HG03139 (cell line): ENCODE measurements at regions not wholly inside any gene's neighbourhood (a gene's known extent, or its start where the extent isn't known, plus 50 kb on each side); places are given as distances from the start of the nearest gene placed in this dataset.
"Not testable (repeated sequence)": the region's sequence is repeated elsewhere in the genome, so short reads cannot be mapped to it uniquely, and the experiment has no call there.

Source experiments
- ATAC-seq: cut with Tn5 transposase; IDR thresholded peaks from one replicate; pipeline ENCODE4 v1.9.1; 2021; ENCODE audit not compliant: unreplicated experiment

- not testable (repeated sequence) for ATAC-seq
These were observed 132.4 kb upstream of the ALDH3B2 start for GRCh38 chr11:67806728-67807235.

- ATAC-seq: not testable (repeated sequence)
These were observed 131.8 kb upstream of the ALDH3B2 start for GRCh38 chr11:67806183-67806582.

DNA sequence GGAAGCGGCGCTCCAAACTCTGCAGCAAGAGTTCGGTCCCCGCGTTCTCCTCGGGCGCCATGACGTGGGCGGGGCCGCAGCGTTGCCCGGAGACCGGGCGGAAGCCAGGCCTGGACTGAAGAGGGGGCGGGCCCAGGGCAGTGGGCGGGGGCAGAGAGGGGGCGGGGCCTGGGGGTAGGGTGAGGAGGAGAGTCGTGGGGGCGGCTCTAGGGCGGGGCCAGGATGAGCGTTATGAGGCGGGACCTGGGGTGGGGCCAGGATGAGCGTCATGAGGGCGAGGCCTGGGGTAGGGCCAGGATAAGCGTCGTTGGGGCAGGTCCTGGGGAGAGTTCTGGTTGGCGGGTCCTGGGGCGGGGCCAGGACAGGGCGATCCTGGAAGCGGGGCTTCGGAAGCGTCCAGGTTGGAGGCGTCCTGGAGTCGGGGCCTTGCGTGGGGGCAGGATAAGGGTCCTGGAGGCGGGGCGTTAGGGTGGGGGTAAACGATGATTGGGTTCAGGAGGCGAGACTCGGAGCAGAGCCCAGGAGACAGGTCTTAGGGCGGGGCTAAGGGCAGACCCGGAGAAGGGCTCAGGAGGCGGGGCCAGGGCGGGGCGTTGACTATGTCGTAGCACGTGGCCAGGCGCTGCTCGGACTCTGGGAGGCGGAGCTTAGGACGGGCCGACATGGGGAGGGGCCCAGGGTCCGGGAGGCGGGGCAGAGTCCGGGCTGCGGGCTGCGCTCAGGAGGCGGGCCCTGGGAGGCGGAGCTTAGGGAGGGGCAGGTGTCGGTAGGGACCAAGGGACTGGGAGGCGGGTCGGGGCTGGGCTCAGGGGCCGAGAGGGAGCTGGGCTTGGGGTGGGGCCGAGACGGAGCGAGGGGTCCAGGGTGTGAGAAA is 131.1 kb upstream of the ALDH3B2 start:
- ATAC-seq: peak; percentile 89

DNA sequence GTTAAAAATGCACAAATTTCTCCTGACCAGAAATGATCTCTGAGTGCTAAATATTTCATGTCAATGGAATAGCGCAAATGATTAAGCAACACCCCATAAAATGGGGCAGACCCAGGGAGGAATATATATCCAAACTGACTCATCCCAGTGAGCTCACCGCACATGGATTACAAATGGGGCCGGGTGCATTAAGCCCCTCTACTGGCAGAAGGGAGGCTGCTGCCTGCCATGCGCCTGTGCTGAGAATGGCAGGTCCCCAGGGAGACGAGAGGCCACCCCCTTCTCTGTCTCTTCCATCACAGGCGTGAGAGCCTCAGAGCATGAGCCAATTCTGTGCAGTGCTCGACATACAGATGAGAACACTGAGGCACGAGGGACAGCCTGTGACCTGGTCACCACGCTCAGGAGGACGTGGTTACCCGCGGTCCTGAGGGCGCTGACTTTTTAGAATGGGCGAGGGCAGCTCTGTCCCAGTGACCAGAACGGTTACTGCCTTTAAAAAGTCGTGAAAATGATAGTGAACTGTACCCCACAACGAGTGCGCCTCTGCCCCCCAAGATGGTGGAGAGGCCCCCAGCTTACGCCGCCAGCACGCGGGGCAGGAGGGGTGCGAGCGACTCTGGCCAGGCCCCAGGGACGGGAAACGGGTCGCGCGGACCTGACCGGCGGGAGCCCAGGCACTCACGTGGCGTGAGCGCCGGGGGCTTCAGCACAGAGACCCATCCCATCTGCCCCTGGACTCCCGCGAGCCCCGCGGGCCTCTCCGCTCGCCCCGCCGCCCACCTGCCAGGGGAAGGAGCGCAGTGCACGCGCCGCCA is 130.2 kb upstream of the ALDH3B2 start:
- ATAC-seq: not testable (repeated sequence)

DNA sequence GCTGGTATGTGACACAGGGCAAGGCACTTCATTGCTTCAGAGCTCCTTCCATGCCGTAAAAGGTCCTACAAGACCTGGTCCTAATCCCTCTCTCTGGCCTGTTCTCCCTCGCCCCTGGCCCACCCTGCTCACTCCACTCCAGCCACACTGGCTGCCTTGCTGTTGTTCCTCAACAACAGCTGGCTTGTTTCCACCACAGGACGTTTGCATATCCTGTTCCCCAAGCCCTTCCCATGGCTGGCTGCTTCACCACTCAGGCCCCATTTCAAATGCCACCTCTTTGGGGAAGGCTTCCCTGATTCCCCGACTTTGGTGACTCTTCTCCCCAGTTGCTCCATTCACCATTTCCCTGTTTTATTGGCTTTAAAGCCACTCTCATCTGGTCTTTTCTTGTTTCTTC is 129.1 kb upstream of the ALDH3B2 start:
- ATAC-seq: not testable (repeated sequence)

DNA sequence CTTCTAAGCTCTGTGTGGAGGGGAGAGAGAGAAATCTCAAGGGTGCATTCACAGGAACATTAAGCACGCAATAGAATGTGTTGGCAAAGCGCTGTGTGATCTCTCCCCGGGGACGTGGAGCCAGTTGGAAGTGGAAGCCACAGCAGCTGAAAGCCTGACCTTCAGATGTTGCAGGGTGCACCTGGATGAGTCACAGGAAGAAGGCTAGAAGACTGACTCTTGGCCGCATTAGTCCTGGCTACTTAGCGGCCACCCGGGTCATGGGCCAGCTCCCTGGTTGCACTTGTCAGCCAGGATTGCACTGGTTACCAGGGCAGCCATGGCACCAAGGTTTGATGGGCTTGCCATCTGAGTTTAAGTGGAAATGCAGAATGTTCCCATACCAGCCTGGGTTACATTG is 128.6 kb upstream of the ALDH3B2 start:
- ATAC-seq: not testable (repeated sequence)

- not testable (repeated sequence) for ATAC-seq
These were observed 128.2 kb upstream of the ALDH3B2 start for GRCh38 chr11:67802623-67803022.

DNA sequence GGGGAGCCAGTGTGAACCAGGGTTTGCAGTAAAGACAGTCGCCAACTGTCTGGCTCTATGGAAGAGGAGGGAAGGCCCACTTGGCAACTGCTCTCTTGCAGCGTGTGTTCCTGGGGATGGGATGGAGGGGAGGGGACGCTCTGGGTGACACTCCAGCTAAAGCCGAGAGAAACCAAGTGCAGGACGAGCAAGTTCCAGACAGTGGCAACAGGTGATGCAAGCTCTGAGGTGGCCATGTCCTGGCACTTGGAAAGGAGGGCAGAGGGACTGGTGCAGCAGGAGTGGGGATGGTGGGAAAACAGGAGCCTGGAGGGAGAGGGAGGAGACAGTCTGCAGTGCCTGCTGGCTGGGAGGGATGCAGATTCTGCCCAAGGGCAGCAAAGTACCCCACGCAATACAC is 127.0 kb upstream of the ALDH3B2 start:
- ATAC-seq: not testable (repeated sequence)

DNA sequence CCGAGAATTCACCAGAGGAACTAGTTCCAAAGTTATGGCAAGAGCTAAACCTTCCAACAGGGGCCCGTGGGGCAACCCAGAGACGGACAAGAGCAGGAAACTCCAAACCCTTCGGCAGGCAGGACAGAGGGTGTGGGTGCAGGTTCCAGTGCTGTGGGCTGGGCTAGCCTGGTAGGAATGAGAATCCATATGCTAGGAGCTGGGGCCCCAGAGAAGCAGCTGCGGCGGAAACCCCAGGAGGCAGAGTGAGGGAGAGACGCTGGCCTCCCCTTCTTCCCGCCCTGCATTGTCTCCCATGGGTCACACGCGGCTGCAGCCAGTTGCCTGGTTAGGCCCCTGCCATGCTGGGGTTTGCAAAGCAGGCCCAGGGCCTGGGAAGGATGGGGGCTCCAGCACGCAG is 126.2 kb upstream of the ALDH3B2 start:
- ATAC-seq: not testable (repeated sequence)

GRCh38 chr11:67799808-67800207 is 125.4 kb upstream of the ALDH3B2 start:
- not testable (repeated sequence) for ATAC-seq

GRCh38 chr11:67797726-67798521 is 123.5 kb upstream of the ALDH3B2 start:
- ATAC-seq: not testable (repeated sequence)

DNA sequence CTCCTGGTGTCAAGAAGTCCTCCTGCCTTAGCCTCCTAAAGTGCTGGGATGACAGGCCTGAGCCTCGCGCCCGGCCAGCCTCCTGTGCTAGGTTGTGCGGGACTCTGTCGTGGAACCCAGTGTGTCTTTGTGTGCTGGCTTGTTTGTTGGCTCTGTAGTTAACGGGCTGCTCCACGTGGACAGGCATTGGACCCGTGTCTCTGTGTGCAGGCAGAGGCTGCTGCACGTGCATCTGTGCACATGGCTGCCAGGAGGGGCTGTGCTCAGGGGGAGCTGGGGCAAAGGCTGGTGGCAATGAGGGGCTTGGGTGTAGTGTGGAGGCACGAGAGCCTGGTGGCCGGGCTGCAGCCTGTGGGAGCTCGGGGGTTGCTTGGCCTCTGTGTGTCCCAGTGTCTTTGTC is 121.3 kb upstream of the ALDH3B2 start:
- ATAC-seq: no peak

DNA sequence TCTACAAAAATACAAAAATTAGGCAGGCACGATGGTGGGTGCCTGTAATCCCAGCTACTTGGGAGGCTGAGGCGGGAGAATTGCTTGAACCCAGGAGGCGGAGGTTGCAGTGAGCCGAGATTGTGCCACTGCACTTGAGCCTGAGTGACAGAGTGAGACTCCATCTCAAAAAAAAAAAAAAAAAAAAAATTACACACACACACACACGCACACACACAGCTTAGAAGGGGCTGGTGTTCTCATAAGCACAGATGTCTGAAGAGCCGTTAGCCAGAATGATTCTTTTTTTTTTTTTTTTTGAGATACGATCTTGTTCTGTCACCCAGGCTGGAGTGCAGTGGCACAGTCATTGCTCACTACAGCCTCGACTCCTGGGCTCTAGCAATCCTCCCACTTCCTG is 119.3 kb upstream of the ALDH3B2 start:
- not testable (repeated sequence) for ATAC-seq

DNA sequence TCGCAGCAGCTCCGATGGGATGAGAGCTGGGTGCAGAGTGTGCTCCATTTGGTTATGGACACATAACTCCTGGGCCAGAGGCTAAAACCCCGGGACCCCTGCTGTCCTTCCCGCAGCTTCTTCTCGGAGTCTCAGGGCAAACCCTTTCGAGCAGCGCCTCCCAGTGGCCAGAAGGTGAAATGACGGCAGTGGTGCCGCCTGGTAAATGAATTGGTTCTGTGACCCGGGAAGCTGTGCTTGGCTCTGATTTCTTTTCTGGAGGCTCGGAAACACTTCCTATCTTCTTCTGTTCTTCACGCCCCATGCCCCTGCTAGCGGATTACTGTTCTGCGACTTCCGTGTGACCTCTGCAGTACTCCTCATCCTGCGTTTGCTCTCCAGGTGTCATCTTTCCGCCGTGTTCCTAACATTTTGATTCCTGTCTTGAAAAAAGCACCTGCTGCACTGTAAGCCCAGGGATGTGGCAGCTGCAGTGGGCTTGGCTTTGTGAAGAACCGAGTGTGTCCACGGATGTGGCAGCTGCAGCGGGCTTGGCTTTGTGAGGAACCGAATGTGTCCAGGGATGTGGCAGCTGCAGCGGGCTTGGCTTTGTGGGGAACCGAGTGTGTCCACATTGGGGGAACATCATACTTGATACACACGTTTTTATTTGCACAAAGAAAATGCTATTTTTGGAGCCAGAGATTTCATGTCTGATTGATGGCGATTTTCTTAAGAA is 118.0 kb upstream of the ALDH3B2 start:
- not testable (repeated sequence) for ATAC-seq

- ATAC-seq: not testable (repeated sequence)
These were observed 117.3 kb upstream of the ALDH3B2 start for GRCh38 chr11:67791598-67792170.

DNA sequence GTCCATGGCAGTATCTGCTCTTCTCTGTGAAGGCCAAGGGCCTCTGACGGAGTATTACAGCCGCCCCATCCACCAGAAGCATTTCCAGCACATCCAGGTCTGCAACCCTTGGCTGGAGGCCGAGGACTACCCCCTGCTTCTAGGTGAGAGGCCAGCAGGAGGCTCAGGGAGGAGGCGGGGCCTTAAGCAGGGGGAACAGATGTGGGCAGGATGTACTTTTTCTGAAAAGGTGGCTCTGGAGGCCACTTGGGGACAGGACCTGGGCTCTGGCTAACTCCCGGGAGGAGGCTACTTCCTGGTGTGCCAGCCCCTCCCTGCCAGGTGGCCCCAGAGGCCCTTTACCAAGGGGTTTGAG is 113.9 kb upstream of the ALDH3B2 start:
- ATAC-seq: not testable (repeated sequence)

- ATAC-seq: not testable (repeated sequence)
These were observed 113.4 kb upstream of the ALDH3B2 start for GRCh38 chr11:67787681-67788340.

DNA sequence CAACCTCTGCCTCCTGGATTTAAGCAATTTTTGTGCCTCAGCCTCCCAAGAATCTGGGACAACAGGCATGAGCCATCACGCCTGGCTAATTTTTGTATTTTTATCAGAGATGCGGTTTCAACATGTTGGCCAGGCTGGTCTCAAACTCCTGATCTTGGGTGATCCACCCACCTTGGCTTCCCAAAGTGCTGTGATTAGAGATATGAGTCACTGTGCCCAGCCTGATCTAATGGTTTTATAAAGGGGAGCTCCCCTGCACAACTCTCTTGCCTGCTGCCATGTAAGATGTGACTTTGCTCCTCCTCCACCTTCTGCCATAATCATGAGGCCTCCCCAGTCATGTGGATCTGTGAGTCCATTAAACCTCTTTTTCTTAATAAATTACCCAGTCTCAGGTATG is 107.5 kb upstream of the ALDH3B2 start:
- ATAC-seq: not testable (repeated sequence)

DNA sequence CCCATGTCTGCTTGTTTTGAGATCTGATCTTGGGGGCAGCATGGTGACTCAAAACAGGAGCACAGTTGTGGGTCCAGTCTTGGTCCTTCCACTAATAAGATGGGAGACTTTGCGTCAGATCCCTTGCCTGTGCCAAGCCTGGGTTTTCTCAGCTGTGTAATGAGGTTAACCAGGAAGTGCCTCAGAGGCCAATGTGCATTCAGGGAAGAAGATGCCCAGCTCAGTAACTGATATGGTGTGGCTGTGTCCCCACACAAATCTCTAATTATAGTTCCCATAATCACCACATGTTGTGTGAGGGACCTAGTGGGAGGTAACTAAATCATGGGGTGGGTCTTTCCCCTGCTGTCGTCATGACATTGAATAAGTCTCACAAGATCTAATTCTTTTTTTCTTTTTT is 107.1 kb upstream of the ALDH3B2 start:
- not testable (repeated sequence) for ATAC-seq
